ENCODE measurements at regions not wholly inside any gene's neighbourhood (a gene's known extent, or its start where the extent isn't known, plus 50 kb on each side); places are given as distances from the start of the nearest gene placed in this dataset.
"Not testable (repeated sequence)": the region's sequence is repeated elsewhere in the genome, so short reads cannot be mapped to it uniquely, and the experiment has no call there.

DNA sequence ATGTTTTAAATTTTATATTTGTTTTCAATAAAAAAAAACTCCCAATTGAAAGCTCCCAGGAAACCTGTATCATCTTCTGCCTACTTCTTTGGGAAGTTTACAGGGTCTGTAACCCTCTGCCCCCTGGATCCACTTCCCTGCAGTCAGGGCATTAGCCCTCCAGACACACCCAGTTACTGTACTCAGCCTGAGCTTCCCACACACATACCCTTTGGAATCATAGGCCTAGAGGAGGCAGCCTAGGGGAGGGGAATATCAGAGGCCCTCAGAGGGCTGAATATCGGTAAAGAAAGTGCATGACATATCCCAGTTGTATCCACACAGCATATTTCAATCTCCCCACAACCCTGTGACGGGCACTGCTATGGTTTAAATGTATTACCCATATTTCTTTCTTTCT is 56.2 kb upstream of the TFPI start:
- POLR2A ChIA-PET, CTCF ChIA-PET: not testable (repeated sequence)

DNA sequence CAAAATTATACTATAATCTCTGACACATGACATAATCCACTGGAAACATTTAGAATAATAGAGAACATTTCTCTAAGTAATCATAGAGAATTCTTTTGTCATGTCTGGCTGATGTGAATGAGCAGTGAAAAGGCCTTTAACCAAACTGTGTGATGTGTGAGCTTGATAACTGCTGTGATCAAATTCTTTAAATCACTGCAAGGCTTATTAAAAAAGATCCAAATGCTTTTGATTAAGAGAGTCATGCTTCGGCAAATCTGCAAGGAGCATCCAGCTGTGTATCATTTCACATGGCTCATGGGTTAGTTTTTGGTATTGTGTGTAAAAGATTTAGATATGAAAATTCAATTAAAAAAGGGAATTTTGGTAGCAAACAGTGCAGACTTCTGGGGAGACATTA is 58.6 kb upstream of the TFPI start:
- CTCF ChIA-PET = no interaction called here
- POLR2A ChIA-PET = no interaction called here

DNA sequence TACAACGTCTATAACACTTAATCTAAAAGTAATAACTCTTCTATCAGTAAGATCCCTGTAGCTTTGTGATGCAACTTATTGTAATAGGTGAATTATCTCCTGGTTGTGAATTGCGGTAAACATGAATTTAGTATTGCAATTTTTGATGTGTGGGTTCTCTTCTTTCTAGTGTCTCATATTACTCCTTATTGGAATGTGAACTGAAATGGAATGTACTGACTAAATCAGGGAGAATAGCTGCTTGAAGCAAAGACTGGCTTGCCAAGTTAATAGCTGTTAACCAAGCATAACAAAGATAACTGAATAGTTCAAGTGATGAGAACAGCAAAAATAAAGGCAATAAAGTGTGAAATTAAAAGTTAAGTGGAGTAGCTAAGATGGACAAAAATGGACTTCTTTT is 60.5 kb upstream of the TFPI start:
- ChIA-PET CTCF (no interaction called here), POLR2A (no interaction called here)

DNA sequence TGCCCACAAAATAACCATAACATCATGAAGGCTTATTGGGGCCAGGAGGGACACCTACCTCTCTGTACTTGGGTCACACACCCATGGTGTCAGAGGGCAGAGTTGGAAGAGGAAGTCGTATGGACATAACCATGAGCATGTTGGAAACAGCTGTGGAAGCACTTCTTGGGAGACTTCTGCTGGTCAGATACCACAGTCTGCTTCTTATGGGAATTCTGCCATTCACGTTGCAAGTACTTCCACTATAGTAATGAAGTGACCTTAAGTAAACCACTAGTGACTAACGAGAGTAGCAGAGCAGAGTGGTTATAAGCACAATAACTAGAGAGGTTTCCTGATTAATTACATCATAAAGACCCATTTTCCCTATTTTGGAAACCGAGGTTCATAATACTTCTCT is 61.1 kb upstream of the TFPI start:
- CTCF ChIA-PET = no interaction called here
- POLR2A ChIA-PET = no interaction called here

DNA sequence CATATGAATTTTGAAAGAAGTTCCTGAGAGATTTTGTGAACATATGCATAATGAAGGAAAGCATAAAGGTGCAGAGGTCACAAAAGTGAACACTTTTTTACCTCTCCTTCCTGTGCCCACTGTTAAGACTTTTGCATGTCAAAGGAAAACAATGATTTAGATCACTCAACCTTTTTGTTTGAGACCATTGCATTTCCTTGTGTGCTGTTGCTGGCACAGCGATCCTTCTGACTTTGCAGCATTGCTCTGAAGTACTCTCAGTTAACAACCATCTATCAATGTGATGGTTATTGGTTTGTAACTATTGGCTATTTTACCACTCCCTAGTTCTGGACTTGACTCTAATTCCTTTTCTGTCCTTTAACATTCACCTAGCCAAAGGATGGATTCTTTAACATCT is 61.7 kb upstream of the TFPI start:
- CTCF ChIA-PET = no interaction called here
- POLR2A ChIA-PET = no interaction called here

DNA sequence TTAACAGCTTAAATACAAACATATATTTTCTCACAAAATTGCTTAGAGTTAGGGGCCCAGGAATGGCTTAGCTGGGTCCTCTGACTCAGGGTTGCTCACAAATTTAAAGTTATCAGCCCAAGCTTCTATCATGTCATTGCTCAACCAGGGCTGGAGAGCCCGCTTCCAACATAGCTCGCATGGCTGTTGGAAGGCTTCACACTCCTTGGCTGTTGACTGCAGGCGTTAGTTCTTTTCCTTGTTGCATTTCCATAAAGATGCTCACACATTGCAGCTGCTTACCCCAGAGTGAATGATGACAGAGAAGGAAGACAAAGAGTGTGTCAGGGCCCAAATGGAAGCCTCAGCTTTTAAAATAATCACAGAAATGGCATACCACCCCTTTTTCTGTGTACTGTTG is 62.9 kb upstream of the TFPI start:
- CTCF ChIA-PET = no interaction called here
- POLR2A ChIA-PET = no interaction called here

DNA sequence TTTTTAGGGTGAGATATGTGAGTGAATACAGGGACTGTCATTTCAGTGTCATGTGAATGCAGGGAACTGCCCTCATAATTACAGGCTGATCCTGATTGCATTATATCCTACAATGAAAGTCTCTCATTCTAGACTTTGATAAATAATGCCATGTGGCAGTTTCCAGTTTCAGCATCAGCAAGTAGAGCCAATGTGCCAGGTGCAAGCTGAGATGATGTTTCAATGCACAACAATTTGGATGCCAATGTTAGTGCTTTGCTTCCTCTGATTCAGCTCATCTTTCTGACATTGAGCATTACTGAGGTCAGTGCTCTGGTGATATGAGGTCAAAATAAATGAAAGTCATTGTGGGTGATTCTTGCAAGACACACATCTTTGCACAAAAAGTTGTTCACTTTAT is 63.7 kb upstream of the TFPI start:
- CTCF ChIA-PET = no interaction called here
- POLR2A ChIA-PET = no interaction called here

DNA sequence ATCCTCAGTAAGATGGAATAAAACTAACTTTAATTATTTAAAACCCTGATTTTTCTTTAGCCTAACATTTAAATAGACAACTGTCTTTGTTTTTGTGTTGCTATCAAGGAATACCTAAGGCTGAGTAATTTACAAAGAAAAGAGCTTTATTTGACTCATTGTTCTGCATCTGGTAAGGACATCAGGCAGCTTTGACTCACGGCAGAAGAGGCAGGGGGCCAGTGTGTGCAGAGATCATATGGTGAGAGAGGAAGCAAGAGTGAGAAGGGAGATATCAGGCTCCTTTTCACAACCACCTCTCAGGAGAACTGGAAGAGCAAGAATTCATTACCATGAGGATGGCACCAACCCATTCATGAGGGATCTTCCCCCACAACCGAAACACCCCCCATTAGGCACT is 64.6 kb upstream of the TFPI start:
- POLR2A ChIA-PET = no interaction called here
- CTCF ChIA-PET = no interaction called here

DNA sequence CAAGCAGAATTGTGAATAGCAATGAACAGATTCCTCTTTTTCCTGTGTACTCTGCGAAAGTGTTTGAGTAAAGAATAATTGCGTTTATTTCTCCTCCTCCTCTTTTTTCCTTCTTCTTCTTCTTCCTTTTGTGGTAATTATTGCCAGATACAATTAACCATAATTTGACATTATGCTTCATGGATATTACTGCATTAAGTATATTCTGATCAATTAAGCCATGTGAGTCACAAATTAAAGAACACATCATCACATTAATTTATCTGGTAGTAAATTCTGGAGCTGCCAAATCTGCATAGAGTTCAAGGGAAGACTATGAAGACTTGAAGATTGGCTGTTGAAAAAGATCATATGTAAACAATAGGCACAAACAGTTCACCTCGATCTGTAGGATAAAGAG is 72.9 kb upstream of the TFPI start:
- CTCF ChIA-PET = no interaction called here

DNA sequence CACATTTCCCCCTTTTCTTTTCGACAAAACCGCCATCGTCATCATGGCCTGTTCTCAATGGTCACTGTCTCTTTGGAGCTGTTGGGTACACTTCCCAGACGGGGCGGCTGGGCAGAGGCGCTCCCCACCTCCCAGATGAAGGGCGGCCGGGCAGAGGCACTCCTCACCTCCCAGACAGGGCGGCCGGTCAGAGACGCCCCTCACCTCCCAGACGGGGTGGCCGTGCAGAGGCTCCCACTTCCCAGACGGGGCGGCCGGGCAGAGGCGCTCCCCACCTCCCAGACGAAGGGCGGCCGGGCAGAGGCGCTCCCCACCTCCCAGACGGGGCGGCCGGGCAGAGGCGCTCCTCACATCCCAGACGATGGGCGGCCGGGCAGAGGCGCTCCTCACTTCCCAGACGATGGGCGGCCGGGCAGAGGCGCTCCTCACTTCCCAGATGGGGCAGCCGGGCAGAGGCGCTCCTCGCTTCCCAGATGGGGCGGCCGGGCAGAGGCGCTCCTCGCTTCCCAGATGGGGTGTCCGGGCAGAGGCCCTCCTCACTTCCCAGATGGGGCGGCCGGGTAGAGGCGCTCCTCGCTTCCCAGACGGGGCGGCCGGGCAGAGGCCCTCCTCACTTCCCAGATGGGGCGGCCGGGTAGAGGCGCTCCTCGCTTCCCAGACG is 82.6 kb upstream of the TFPI start:
- CTCF ChIA-PET, POLR2A ChIA-PET: not testable (repeated sequence)

More for the DNA sequence above, 72.9 kb upstream of the TFPI start:
- POLR2A ChIA-PET = no interaction called here

DNA sequence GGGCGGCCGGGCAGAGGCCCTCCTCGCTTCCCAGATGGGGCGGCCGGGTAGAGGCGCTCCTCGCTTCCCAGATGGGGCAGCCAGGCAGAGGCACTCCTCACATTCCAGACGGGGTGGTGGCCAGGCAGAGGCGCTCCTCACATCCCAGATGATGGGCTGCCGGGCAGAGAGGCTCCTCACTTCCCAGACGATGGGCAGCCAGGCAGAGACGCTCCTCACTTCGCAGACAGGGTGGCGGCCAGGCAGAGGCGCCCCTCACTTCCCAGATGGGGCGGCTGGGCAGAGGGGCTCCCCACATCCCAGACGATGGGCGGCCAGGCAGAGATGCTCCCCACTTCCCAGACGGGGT is 83.1 kb upstream of the TFPI start:
- POLR2A ChIA-PET, CTCF ChIA-PET: not testable (repeated sequence)

DNA sequence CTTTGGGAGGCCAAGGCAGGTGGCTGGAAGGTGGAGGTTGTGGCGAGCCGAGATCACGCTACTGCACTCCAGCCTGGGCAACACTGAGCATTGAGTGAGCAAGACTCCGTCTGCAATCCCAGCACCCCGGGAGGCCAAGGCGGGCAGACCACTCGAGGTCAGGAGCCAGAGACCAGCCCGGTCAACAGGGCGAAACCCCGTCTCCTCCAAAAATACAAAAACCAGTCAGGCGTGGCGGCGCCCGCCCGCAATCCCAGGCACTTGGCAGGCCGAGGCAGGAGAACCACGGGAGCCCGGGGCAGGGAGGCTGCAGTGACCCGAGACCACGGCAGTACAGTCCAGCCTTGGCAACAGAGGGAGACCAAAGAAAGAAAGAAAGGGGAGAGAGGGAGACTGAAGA is 83.5 kb upstream of the TFPI start:
- POLR2A ChIA-PET, CTCF ChIA-PET: not testable (repeated sequence)

DNA sequence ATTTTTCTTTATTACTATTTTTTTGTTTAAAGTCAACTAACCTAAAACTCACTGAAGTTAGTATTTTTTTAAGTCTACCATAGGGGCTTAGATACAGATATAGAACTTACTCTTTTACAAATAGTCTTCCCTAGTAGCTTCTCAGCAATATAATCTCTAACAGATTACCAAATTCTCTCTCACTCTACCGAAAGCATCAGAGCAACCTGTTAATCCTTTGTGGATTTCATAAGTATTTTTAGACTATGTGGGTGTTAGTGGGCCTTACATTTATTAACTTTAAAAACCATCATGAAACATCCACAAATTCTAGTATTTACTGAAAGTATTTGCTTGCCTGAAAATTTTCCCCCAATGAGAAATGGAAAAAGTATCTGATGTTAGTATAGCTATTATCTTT is 84.6 kb upstream of the TFPI start:
- POLR2A ChIA-PET = no interaction called here

DNA sequence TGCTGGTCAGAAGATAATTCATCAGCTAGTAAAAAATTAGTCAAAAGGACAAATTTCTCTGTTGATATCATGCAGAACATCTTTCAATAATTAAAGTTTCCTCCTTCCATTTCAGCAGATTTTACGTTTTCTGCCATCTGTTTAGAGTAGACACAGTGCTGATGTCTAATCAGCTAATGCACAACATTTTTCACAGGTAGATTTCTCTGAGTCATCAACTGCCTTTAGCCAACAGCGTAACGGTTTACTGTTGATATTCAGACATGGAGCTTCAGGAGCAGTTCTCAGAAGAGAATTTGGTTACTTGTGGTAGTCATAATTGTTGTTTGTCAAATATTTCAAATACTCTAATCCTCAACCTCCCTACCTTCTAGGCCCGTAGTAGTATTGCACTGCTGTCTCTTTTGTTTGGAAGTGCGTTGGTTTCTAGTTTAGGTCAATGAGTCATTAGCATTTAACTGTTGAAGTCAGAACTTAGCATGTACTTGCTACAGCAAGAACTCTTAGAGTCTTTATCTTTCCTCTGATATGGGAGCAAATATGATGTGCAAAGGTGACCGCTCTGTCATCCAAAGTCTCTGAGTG is 86.8 kb upstream of the TFPI start:
- POLR2A ChIA-PET = no interaction called here
- CTCF ChIA-PET = no interaction called here

More for the DNA sequence above, 84.6 kb upstream of the TFPI start:
- CTCF ChIA-PET = no interaction called here

DNA sequence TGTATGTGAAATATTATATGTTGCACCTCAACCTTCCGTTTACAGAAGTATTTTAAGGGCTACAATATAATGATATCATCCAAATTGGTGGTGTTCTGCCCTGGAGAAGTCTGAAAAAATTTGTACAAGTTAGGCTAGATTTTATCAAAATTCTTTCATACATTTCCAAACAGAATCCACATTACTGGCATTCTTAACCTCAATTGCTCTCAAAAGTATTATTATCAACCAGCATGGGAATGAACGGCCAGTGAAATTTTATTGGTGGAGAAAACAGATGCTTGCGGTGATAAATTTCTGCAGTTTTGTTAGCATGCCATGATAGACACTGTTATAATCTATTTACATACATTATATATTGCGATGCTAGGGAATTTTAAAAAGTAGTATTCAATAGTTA is 88.3 kb upstream of the TFPI start:
- POLR2A ChIA-PET = no interaction called here
- CTCF ChIA-PET = no interaction called here

DNA sequence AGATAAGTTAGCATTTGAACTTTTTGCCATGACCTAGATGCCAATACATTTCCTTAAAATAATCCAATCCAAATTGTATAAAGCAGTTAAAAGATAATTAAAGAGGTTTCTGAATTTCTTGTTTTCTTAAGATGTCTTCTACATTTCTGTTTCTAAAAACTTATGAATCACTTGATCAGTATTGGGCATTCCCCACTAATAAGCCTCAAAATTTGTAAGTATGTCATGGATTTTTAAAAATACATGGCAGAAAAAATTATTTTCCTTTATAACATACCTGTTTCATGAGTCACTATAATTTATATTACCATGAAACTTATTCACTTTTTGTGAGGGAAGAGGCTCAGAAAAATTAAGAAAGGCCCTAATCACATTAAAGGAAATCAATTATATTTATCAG is 90.3 kb upstream of the TFPI start:
- CTCF ChIA-PET = no interaction called here
- POLR2A ChIA-PET = no interaction called here

DNA sequence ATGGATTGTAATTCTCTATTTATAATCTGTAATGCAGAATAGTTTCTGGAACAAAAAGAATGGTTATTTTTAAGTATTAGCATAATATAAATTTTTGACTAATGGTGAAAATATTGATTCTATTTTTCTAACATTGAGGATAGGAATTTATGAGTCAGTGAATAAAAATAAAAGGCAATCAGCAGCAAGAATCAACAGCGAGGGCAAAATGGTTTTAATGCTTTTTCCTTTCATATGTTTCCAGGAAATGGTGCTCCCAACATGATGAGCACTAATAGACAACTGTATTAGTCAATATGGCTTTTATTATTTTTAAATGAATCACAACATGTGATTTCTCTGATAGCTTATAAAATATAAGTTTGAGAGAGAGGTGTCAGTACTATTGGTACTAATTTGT is 90.7 kb upstream of the TFPI start:
- ChIA-PET POLR2A (no interaction called here), CTCF (no interaction called here)

DNA sequence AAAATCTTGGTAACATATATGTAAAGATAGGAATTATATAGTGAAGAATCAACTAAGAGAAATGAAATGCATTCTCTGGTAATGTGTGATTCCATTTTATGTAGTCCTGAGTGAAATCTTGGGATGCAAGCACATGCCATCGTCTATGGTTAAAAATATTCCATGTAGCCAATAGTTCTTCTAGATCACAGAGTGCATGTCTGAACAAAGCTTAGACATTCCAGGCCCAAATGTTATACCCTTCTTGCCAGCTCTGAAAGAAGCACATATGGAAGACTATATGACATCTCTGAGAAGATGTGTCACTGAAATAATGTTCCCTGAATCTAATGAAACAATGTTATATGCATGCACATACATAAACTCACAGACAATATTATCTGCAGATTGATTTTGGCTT is 92.3 kb upstream of the TFPI start:
- ChIA-PET CTCF (no interaction called here), POLR2A (no interaction called here)

DNA sequence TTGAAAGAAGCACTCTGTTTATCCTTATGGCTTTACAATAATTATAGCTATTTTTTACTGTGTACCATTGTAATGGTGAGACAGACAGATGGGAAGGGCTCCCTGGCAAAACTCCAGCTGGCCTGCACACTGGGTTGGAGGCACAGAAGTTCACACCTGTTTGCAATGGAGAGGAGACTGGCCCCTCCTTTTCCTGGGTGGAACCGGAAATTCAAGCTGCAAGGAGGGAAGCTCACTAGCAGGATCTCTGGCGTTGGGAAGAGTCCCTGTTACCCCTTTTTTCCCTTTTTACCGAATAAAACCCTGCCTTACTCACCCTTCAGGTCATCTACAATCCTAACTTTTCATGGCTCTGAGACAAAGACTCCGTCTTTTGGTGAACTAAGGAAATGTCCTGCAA is 100.3 kb upstream of the TFPI start:
- ChIA-PET CTCF (no interaction called here), POLR2A (no interaction called here)

DNA sequence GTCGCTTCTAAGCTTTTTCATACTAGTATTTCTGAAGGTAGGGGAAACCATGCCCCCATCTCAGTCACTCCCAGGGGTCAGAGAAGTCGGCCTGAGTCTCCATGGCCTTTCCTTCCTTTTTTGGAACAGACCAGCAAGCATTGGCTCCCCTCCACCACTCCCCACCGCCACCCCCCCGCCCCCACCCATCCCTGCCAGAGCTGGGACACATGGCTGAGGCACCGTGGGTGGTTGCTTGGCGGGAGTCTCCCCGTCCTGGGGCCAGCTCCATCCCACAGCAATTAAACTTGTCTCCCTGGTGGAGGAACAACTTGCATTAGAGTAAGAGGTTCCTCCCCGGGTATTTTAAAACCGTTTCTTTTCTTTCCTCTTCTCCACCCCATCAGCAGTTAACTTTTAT is 100.8 kb upstream of the TFPI start:
- ChIA-PET POLR2A (interaction anchor here (0.7 kb wide), 1 partner anchor 149 kb away, joined by 3 read pairs; no protein-coding TSS in a partner anchor), CTCF (no interaction called here)

DNA sequence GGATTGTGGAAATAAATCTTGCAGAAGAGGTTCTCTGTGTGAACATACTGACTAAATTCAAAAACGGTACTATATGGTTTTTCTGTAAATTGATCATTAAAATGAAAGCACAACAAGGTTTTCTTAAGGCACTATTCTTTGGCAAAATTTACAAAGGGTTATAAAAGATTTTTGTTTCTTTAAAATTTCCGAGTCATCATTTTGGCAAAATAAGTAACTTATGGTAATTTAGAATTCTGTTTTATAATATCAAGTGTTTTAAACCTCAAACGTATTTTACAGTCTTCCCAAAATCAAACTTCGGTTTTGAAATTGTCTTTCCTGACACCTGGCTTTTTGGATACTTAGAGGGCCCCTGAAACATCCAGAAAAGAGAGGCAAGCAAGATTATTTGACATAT is 101.9 kb upstream of the TFPI start:
- CTCF ChIA-PET = no interaction called here
- POLR2A ChIA-PET = no interaction called here

DNA sequence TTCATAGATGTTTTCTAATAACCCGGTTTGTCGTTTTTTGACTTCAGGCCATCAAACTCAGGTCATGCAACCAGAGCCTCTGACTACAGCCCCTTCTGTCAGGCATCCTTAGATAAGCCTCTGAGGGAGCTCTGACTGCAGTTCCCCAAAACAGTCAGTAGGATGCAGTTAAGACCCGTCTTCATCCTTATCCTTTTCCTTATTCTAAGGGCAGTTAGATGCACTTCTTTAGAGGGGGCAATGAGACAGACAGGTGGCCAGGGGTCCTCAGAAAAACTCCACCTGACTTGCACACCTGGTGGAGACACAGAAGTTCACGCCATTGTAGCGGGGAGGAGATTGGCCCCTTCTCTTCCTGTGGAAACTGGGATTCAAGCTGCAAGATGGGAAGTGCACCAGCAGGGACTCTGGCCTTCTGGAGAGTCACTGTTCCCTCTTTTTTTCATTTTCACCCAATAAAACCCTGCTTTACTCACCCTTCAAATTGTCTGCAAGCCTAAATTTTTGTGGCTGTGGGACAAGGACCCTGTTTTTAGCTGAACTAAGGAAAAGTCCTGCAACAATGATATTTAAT is 104.8 kb upstream of the TFPI start:
- POLR2A ChIA-PET = no interaction called here
- CTCF ChIA-PET = no interaction called here

DNA sequence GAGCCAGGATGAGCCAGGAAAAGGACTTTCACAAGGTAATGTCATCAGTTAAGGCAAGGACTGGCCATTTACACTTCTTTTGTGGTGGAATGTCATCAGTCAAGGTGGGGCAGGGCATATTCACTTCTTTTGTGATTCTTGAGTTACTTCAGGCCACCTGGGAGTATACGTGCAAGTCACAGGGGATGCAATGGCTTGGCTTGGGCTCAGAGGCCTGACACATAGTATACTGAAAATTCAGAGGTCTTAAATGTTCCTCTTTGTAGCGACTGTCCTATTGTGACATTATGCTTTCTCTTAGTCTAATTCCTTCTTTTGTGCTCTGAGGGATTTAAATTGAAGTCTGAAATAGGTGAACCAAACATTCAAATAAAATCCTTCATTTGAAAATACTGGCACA is 121.8 kb upstream of the TFPI start:
- POLR2A ChIA-PET, CTCF ChIA-PET: not testable (repeated sequence)

Data from activated CD8-positive, alpha-beta memory T cell treated with anti-CD3 and anti-CD28 coated beads for 36 hours (primary cell).